GM21717 (cell line): ENCODE measurements at regions not wholly inside any gene's neighbourhood (a gene's known extent, or its start where the extent isn't known, plus 50 kb on each side); places are given as distances from the start of the nearest gene placed in this dataset.
"Not testable (repeated sequence)": the region's sequence is repeated elsewhere in the genome, so short reads cannot be mapped to it uniquely, and the experiment has no call there.

Source experiments
- ATAC-seq: cut with Tn5 transposase; IDR thresholded peaks from one replicate; pipeline ENCODE4 v1.9.1; 2021; ENCODE audit warnings: mild to moderate bottlenecking, moderate library complexity; ENCODE audit not compliant: unreplicated experiment

DNA sequence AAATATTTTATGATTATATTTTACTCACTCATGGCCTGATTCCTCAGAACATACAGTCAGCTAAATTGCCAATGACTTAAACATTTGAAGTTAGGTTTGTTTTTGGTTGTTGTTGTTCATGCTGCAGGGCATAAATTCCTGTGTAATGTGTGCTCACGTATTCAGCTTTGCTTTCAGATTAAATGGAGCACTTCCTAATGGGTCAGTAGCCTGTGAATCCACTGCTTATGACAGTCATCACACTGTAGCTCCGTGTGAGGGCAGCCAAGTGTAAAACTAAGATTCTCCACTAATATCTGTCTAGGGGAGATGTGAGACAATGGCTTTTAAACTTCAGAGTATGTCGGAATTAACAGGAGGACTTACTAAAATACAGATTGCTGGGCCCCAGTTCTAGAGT, 955.8 kb downstream of the SPATA31A7 start:
- ATAC-seq = not testable (repeated sequence)
